GM12872 (cell line): ENCODE measurements at regions not wholly inside any gene's neighbourhood (a gene's known extent, or its start where the extent isn't known, plus 50 kb on each side); places are given as distances from the start of the nearest gene placed in this dataset.

Experiments
- CTCF ChIP-seq: IDR thresholded peaks from 3 replicates; pipeline ENCODE4 v1.5.1; 2011; ENCODE audit warnings: low read depth, mild to moderate bottlenecking, low read length, moderate library complexity; ENCODE audit not compliant: insufficient read depth

- TF ChIP-seq CTCF: no peak
Observed at GRCh38 chr22:22069450-22070370, 87.1 kb upstream of the TOP3B start.

- TF ChIP-seq CTCF: no peak
Observed at GRCh38 chr22:22068657-22069056, 86.1 kb upstream of the TOP3B start.

- no peak for TF ChIP-seq CTCF
Observed at GRCh38 chr22:22068025-22068424, 85.4 kb upstream of the TOP3B start.

- TF ChIP-seq CTCF: no peak
Observed at GRCh38 chr22:22067192-22067591, 84.6 kb upstream of the TOP3B start.

GRCh38 chr22:22064580-22064979 is 82.0 kb upstream of the TOP3B start:
- TF ChIP-seq CTCF: no peak

GRCh38 chr22:22062306-22062793 is 79.8 kb upstream of the TOP3B start:
- no peak for TF ChIP-seq CTCF

GRCh38 chr22:22061085-22062077 is 78.8 kb upstream of the TOP3B start:
- TF ChIP-seq CTCF: no peak
